ENCODE measurements at regions not wholly inside any gene's neighbourhood (a gene's known extent, or its start where the extent isn't known, plus 50 kb on each side); places are given as distances from the start of the nearest gene placed in this dataset.

GRCh38 chr5:56406221-56406620 is 173.1 kb upstream of the ANKRD55 start:
- TF ChIP-seq CTCF (IDR thresholded peaks at IDR 0.05), result no peak
- no peak for TF ChIP-seq EP300 (IDR thresholded peaks at IDR 0.05)
- TF ChIP-seq POLR2A (IDR thresholded peaks at IDR 0.05), result no peak

Measured in stomach (tissue), 4 donors.